HL-60 (cell line): ENCODE measurements at regions not wholly inside any gene's neighbourhood (a gene's known extent, or its start where the extent isn't known, plus 50 kb on each side); places are given as distances from the start of the nearest gene placed in this dataset.

Source experiments
- GABPA ChIP-seq: IDR thresholded peaks from 2 replicates; pipeline ENCODE4 v1.6.1; 2012; ENCODE audit warnings: low read depth
- POLR2AphosphoS5 ChIP-seq: IDR thresholded peaks from 2 replicates; pipeline ENCODE4 v1.6.1; 2012; ENCODE audit warnings: low read depth
- TF ChIP-seq, protein P1 (sequence below): IDR thresholded peaks from one replicate; pipeline ENCODE4 v1.5.1; 2011; ENCODE audit warnings: low read length, control low read depth, inconsistent platforms; ENCODE audit not compliant: insufficient read depth
- TF ChIP-seq, protein P2 (sequence below): IDR thresholded peaks from 2 replicates; pipeline ENCODE4 v1.6.1; 2012; ENCODE audit warnings: low read depth; ENCODE audit not compliant: insufficient replicate concordance

DNA sequence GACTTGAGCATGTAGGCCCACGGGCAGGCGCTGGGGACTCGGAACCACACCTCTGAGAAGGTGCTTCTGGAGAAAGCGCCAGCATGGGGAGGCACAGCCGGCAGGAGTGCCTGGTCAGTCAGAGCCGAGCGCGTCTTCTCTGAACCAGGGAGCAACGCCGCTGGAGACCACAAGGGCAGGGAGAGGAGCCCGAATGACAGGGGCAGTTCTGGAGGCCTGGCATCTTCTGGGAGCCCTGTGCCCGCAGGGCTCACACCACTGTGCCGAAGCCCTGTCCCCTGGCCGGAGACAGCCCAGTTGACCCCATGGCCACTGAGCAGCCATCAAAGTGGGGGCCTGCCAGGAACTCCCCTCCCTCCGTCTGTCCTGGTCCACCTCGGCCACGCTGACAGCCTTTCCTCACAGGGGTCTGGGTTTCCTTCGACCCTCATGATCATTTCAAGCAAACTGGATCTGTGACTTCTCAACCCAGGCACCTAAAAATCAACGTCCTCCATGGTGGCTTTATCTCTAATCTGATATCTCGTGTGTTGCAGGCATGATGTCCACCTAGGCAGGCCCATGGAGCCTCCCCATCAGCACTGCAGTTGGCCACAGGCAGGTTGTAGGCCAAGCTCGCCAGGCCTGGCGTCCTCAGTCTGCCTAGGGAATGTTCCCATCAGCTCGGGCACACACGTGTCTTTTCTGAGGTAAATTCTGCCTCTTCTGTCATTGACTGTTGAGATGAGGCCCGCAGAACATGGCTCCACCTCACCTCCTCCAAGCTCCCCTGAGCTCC lies 299.3 kb upstream of the RTL1 start:
- TF ChIP-seq, protein P1, sequence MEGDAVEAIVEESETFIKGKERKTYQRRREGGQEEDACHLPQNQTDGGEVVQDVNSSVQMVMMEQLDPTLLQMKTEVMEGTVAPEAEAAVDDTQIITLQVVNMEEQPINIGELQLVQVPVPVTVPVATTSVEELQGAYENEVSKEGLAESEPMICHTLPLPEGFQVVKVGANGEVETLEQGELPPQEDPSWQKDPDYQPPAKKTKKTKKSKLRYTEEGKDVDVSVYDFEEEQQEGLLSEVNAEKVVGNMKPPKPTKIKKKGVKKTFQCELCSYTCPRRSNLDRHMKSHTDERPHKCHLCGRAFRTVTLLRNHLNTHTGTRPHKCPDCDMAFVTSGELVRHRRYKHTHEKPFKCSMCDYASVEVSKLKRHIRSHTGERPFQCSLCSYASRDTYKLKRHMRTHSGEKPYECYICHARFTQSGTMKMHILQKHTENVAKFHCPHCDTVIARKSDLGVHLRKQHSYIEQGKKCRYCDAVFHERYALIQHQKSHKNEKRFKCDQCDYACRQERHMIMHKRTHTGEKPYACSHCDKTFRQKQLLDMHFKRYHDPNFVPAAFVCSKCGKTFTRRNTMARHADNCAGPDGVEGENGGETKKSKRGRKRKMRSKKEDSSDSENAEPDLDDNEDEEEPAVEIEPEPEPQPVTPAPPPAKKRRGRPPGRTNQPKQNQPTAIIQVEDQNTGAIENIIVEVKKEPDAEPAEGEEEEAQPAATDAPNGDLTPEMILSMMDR = no peak
- TF ChIP-seq, protein P2, sequence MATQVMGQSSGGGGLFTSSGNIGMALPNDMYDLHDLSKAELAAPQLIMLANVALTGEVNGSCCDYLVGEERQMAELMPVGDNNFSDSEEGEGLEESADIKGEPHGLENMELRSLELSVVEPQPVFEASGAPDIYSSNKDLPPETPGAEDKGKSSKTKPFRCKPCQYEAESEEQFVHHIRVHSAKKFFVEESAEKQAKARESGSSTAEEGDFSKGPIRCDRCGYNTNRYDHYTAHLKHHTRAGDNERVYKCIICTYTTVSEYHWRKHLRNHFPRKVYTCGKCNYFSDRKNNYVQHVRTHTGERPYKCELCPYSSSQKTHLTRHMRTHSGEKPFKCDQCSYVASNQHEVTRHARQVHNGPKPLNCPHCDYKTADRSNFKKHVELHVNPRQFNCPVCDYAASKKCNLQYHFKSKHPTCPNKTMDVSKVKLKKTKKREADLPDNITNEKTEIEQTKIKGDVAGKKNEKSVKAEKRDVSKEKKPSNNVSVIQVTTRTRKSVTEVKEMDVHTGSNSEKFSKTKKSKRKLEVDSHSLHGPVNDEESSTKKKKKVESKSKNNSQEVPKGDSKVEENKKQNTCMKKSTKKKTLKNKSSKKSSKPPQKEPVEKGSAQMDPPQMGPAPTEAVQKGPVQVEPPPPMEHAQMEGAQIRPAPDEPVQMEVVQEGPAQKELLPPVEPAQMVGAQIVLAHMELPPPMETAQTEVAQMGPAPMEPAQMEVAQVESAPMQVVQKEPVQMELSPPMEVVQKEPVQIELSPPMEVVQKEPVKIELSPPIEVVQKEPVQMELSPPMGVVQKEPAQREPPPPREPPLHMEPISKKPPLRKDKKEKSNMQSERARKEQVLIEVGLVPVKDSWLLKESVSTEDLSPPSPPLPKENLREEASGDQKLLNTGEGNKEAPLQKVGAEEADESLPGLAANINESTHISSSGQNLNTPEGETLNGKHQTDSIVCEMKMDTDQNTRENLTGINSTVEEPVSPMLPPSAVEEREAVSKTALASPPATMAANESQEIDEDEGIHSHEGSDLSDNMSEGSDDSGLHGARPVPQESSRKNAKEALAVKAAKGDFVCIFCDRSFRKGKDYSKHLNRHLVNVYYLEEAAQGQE = no peak
- no peak for TF ChIP-seq POLR2AphosphoS5
- TF ChIP-seq GABPA = no peak
